Motor neuron (in vitro differentiated cells): ENCODE measurements at regions not wholly inside any gene's neighbourhood (a gene's known extent, or its start where the extent isn't known, plus 50 kb on each side); places are given as distances from the start of the nearest gene placed in this dataset.

Experiments used
- ATAC-seq, 8 experiments: fragments of 200-7000 bp; cut with Tn5 transposase; replicated peaks in 6 of 8; 2 replicates each; pipeline ENCODE4 v1.8.0; 2021; ENCODE audit warnings: mild to moderate bottlenecking in 8 of 8, moderate library complexity in 8 of 8
- H3K27ac ChIP-seq, 2 donors: fragments of 250-450 bp; sonication (Bioruptor Pico); 2 replicates each; pipeline ENCODE4 v1.9.0; 2021; ENCODE audit warnings: antibody characterized with exemption in 2 of 2, mild to moderate bottlenecking in 2 of 2, moderate library complexity in 1 of 2
- H3K4me1 ChIP-seq, 2 donors: fragments of 250-450 bp; sonication (Bioruptor Pico); replicated peaks in 1 of 2; 2 replicates each; pipeline ENCODE4 v1.6.1; 2021; ENCODE audit warnings: antibody characterized with exemption in 2 of 2, mild to moderate bottlenecking in 2 of 2, moderate library complexity in 1 of 2
- H3K4me3 ChIP-seq, 5 donors: fragments of 250-450 bp; sonication (Bioruptor Pico); 2 replicates each; pipeline ENCODE4 v1.9.0; 2021; ENCODE audit warnings: antibody characterized with exemption in 5 of 5, mild to moderate bottlenecking in 5 of 5, moderate library complexity in 4 of 5
- WGBS, 10 experiments: fragments of 450-650 bp; shearing (Covaris generic); methylation state at CpG; one replicate each; pipeline ENCODE4 v1.0.0; 2022; 5-methylcytosine and 5-hydroxymethylcytosine counted together
- in situ Hi-C, 9 experiments: fragments of 400-800 bp; cut with MboI; loops; one replicate each; pipeline ENCODE4 v1.15.0; 2021; ENCODE audit warnings: low sequenced_read_pairs in 9 of 9, low pct_unique_long_range_greater_than_20kb in 2 of 9; ENCODE audit not compliant: unreplicated experiment in 9 of 9

DNA sequence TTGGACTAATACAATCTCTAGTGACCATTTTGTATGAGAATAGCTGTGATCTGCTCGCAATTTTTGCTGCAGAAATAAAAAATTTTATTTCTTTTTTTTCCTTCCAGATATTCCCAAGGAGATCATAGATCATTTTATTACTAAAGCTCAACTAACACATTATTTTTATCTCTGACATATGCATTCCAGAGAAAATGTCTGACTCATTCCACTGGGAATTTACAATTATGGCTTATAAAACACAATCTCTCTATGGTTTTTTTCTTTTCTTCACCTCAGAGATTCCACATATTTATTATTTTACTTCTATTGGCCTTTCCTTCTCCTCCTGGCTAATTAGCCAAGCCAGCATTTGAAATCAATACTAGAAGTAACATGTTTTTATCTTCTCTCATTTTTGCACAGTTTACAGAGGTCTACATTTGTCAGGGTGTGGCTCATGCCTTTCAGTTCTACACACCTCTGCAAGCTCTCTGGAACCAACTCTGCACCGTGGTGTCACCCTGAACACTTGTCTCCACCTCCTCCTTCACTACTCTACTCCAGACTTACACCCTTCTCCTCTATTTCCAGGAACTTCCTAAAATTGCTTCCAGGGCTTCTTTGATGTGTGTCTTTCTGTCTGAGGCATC is 59.8 kb upstream of the GPM6A start:
- peaks cover 0 to 5% of the 10 kb centered on the region in 2 donors for H3K4me1 ChIP-seq
- H3K4me3 ChIP-seq, result no peak overlapping the region
- 0 to 100% (median 72%) methylated on average over 1 to 2 of the region's 2 CpGs for WGBS, 10 experiments
- ATAC-seq, result peak in 1 of 8 experiments; percentile 30
- no peak overlapping the region for H3K27ac ChIP-seq
- in situ Hi-C loops, result no loop called here

DNA sequence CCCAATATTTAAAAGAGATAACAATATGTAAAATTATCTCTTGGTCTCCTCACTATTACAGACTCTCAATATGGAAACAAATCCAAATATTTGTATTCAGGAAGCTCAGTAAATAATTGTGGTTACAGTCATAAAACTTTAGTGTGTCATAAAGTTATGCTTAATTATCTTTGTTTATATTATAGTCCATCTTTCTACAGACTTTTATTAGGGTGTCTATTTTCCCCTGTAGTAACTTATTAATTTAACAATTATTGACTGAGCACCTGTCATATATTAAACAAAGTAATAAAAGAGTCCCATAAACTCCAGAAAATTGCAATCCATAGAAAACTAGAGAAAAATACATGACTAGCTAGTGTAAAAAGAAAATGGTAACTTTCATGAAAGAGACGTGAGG is 61.6 kb upstream of the GPM6A start:
- no peak overlapping the region for H3K4me3 ChIP-seq
- in situ Hi-C loops, result no loop called here
- H3K27ac ChIP-seq, result no peak overlapping the region
- 0 to 100% (median 71%) methylated on average over 1 of the region's 1 CpG; no CpG with 5 or more reads in 3 of the 10 experiments for WGBS, 10 experiments
- peaks cover 0 to 5% of the 10 kb centered on the region in 2 donors for H3K4me1 ChIP-seq
- no peak for ATAC-seq

DNA sequence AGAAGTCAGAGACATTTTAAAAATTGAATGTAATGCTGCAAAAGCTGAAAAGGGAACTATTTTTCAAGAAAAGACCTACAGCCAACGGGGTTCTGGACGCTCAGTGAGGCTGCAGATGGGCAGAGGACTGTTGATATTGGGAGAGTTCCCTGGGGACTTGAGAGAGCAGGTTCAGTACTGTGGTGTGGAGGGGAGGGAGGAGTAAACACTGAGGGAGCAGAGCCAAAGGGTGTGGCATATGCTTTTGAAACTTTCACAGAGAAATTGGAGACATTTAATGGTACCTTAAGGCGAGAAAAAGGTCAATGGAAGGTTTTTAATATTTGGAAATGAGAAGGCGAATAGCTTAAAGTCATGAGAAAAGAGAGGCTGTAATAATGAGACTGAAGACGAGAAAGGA is 62.2 kb upstream of the GPM6A start:
- WGBS, 10 experiments, result 0 to 100% (median 81%) methylated on average over 3 to 5 of the region's 5 CpGs
- ATAC-seq, result peak in 2 of 8 experiments; percentile 25 to 31
- Histone ChIP-seq H3K4me1 (peaks cover 0 to 5% of the 10 kb centered on the region in 2 donors), H3K4me3 (no peak overlapping the region), H3K27ac (no peak overlapping the region)
- in situ Hi-C loops, result no loop called here

DNA sequence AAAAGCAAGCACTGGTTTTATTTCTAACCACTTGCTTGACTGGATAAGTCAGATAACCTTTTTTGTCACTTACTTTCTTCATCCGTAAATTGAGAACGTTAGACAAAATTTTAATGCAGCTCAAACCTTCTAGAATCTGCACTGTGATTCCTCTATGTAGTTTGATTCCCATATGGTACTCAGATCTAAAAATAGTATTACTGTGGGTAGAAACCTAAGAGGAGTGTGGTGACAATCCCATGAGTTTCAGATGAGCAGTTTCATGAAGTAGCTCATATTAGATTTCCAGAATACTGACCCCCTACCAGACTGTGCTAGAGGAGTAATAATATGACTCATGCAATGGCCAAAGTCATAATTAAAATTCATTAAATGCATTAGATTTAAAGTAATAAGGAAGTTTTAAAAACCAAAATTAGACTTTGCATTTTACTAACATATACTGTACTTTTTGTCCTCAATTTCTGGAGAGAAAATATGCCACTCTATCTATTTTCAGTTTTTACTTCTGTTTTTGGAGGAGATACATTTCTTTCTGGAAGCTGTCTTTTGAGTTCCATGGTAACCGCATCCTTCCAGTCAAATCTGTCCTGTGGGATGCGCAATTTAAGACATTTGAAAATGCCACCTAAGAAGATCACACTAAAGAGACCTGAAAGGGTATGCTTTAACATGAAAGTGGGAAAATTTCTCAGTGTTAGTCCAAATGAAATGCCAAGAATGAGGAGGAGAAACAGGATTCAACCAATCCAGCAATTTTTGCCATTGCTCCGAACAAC is 64.1 kb upstream of the GPM6A start:
- in situ Hi-C loops, result loop anchor here in 6 of 9 experiments (25.0 kb wide), 1 partner anchor 314 kb away; no protein-coding TSS in a partner anchor
- H3K27ac ChIP-seq, result no peak overlapping the region
- ATAC-seq, result no peak
- H3K4me3 ChIP-seq, result no peak overlapping the region
- WGBS, 10 experiments, result 0 to 100% (median 85%) methylated on average over 1 to 5 of the region's 5 CpGs
- H3K4me1 ChIP-seq, result peaks cover 0 to 4% of the 10 kb centered on the region in 2 donors

DNA sequence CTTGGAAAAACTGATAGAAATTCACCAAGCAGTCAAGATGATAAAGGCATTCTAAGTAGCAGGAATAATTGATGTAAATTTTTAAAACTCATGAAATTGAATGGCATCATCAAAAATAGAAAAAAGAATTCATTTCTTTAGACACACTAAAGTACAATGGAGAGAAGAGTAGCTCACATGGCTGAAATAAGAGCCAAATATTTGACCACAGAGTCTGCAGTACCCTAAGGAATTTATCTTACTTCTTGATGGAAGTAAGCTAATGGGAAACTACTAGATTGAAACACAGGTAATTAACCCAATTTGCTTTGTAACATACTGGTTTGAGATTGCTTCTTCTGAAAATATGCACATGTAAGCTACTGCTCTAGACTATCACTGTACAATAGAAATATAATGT is 70.8 kb upstream of the GPM6A start:
- ATAC-seq, result no peak
- in situ Hi-C loops, result loop anchor here in 6 of 9 experiments (25.0 kb wide), 1 partner anchor 321 kb away; no protein-coding TSS in a partner anchor

DNA sequence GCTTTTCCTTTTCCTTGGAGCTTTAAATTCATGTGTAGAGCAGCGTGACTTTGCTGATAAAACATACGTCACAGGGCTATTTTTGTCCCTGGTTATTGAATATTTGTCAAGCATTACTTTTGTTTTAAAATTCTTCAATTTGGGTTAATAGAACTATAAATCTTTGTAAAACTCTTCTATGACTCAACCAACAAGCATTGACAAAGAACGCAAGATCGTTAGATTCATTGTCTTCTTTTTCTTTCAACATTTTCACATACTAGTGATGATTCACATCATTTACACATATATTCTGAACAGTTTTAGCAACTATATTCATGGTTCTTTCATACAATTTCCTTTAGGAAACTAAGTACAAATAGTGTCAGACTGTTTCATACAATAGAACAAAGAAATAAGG is 72.0 kb upstream of the GPM6A start:
- in situ Hi-C loops, result loop anchor here in 6 of 9 experiments (25.0 kb wide), 1 partner anchor 322 kb away; no protein-coding TSS in a partner anchor
- Histone ChIP-seq H3K27ac (no peak overlapping the region), H3K4me1 (no peaks in the 10 kb centered on the region), H3K4me3 (no peak overlapping the region)
- 15 to 95% (median 63%) methylated on average over 2 to 4 of the region's 4 CpGs for WGBS, 10 experiments
- peak in 1 of 8 experiments; percentile 34 for ATAC-seq

More for the DNA sequence above, 70.8 kb upstream of the GPM6A start:
- H3K4me1 ChIP-seq, result no peaks in the 10 kb centered on the region
- H3K27ac ChIP-seq, result no peak overlapping the region
- H3K4me3 ChIP-seq, result no peak overlapping the region

DNA sequence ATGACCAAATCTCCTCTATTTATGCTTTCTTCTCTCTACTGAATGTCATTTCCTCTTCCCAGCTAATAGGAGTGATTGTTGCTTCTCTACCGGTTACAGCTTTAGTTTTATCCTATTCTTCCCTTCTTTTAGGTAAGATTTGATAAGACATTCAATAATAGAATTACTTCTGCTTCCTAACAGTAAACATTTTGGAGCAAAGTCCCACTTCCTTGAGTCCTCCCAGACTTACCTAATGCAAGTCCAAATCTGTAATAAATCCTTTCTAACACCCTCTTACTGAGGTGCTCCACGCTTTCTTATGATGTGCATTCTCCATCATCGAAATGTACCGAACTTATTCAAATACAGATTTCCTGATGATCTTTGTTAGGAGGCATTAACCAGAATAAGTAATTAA is 79.2 kb upstream of the GPM6A start:
- WGBS, 10 experiments, result 39 to 96% (median 83%) methylated on average over 4 of the region's 4 CpGs; no CpG with 5 or more reads in 2 of the 10 experiments
- Histone ChIP-seq H3K27ac (no peak overlapping the region), H3K4me1 (no peaks in the 10 kb centered on the region), H3K4me3 (no peak overlapping the region)
- no peak for ATAC-seq
- in situ Hi-C loops, result loop anchor here in 7 of 9 experiments (10.0 to 25.0 kb wide), 2 partner anchors 326 to 329 kb away; no protein-coding TSS in a partner anchor

DNA sequence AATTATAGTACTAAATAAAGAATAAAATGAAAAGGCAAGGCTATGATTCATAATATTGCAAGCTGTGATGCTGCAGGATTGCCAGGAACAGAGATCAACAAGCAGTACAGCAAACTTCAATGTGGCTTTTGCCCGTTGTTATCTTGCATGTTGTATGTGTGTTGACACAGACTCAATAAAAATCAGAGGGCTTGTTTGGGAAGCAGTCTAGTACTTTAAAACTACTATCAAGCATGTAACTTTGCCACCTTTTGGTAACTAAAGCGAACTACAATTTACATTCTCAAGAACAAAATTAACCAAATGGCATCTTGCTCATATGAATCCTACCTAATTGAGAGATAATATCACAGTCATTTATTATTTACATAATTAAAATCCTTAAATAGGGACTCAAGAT is 79.8 kb upstream of the GPM6A start:
- in situ Hi-C loops, result loop anchor here in 7 of 9 experiments (10.0 to 25.0 kb wide), 2 partner anchors 327 to 330 kb away; no protein-coding TSS in a partner anchor
- 0 to 44% (median 16%) methylated on average over 1 to 2 of the region's 2 CpGs for WGBS, 10 experiments
- Histone ChIP-seq H3K27ac (no peak overlapping the region), H3K4me3 (no peak overlapping the region), H3K4me1 (no peaks in the 10 kb centered on the region)
- peak in 4 of 8 experiments; percentile 27 to 80 (median 56) for ATAC-seq

DNA sequence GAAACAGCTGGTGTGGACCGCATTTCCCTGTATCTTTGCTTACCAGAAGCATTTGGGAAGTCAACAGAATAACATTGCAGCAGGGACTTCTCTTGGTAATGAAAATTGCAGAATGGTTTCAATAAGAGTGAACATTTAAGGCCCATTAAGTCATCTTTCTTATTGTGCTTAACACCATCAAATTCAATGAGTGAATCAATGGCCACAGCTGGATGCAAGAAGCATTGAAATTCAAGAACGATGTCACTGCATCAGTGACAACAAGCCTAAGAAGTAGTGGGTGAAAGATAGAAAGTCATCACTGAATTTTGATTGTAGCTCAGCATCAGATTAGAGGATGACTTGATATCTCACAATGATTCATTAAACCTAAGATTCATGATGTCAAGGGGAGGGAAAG is 93.9 kb upstream of the GPM6A start:
- peaks cover 0 to 12% of the 10 kb centered on the region in 2 donors for H3K4me1 ChIP-seq
- peak in 1 of 8 experiments; percentile 32 for ATAC-seq
- whole genome bisulfite sequencing, 10 experiments, result 0 to 100% (median 47%) methylated on average over 1 to 2 of the region's 2 CpGs; no CpG with 5 or more reads in 2 of the 10 experiments
- in situ Hi-C loops, result no loop called here
- H3K4me3 ChIP-seq, result no peak overlapping the region
- H3K27ac ChIP-seq, result no peak overlapping the region

DNA sequence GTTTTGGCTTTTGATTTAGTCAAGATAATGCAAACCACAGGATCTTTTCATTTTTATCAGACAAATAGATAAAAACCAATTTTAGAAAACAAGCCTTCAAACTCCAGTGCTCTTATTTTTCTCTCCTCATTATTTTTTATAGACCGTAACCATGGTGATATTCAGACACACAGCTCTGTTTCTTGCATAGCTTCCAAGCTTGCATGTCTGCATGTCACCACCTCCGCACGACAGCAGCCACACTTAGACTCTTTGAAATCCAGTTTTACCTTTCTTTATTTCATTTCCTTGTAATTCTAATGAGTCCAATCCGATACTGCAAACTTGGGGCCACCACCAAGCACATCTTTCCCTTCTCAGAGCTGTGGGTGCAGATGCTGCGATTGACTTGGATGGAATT is 94.3 kb upstream of the GPM6A start:
- Histone ChIP-seq H3K27ac (no peak overlapping the region), H3K4me3 (no peak overlapping the region), H3K4me1 (peaks cover 0 to 12% of the 10 kb centered on the region in 2 donors)
- ATAC-seq, result peak in 2 of 8 experiments; percentile 34 to 52
- in situ Hi-C loops, result no loop called here
- 0 to 93% (median 77%) methylated on average over 1 to 5 of the region's 5 CpGs for WGBS, 10 experiments

DNA sequence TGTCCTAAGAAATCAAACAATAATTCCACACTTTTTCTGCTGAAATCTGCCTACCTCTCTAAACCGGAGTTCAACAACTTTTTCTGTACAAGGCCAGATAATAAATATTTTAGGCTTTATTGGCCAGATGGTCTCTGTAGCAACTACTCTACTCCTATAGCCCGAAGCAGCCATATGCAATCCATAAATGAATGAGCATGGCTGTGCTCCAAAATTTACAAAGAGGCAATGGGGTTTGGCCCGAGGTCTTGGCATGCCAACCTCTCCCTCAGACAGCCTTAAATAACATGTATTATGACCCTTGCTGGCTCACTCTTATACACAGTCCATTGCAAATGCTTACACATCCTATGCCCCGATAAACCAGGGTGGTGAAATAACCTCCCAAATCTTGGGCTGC is 98.6 kb upstream of the GPM6A start:
- peak in 2 of 8 experiments; percentile 67 to 92 for ATAC-seq
- in situ Hi-C loops, result no loop called here
- H3K4me3 ChIP-seq, result no peak overlapping the region
- 0 to 100% (median 90%) methylated on average over 1 to 4 of the region's 4 CpGs; no CpG with 5 or more reads in 1 of the 10 experiments for WGBS, 10 experiments
- H3K27ac ChIP-seq, result no peak overlapping the region
- H3K4me1 ChIP-seq, result peaks cover 0 to 10% of the 10 kb centered on the region in 2 donors

DNA sequence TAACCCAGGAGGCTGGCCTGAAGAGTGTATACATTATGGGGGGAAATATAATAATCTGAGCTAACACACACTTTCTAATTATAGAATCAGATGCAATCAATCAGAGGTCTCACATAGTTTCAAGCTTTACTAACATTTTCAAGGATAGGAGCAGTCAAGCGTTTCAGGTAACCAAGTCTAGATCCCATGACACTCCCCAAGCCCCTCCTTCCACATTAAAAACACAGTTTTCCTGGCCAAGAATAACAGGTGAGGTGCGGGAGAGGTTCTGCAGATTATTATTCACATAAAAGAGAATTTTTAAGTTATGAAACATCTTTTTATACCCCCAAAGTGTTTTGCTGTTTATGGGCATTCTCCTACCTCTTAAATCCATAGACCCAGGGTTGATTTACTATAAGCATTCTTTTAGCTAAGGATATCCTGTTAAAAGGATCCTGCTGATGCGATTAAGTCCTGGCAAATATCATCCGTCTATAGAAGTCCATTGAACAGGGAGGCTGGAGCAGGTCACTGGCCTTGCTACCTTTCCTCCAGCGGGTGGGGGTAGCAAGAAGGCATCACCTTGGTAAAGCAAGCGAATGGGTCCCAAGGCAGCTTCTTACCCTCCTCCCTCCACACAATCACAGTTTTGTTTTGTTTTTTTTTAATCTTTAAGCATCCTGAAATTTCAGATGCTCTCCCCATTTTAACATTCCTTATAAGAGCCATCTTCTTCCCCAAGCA is 104.7 kb upstream of the GPM6A start:
- no peak overlapping the region for H3K4me3 ChIP-seq
- no peak overlapping the region for H3K27ac ChIP-seq
- in situ Hi-C loops, result no loop called here
- WGBS, 10 experiments, result 8 to 100% (median 90%) methylated on average over 1 to 6 of the region's 6 CpGs; no CpG with 5 or more reads in 2 of the 10 experiments
- H3K4me1 ChIP-seq, result peaks cover 0 to 11% of the 10 kb centered on the region in 2 donors
- ATAC-seq, result peak in 2 of 8 experiments; percentile 44 to 52

DNA sequence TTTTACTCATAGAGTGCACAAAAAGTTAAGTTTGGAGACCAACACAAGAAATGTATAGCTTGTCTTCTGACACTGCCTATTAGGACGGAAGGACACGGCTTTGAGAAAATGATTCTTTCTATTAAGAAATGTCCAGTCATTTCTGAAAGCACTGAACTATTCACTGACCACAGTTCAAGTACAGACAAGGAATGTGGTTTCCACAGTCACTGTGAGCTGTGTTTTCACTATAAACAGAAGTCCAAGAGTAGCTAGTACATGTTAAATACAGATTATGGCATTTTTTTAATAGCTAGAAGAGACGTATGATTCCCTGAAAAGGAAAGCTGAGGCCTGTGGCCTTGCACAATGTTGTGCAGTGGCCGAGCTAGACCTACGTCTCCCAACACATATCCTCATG is 115.1 kb upstream of the GPM6A start:
- Histone ChIP-seq H3K4me1 (no peaks in the 10 kb centered on the region), H3K27ac (no peak overlapping the region), H3K4me3 (no peak overlapping the region)
- peak in 1 of 8 experiments; percentile 43 for ATAC-seq
- in situ Hi-C loops, result no loop called here
- 49 to 100% (median 97%) methylated on average over 2 to 5 of the region's 5 CpGs; no CpG with 5 or more reads in 1 of the 10 experiments for WGBS, 10 experiments
